LoVo (cell line): ENCODE measurements at regions not wholly inside any gene's neighbourhood (a gene's known extent, or its start where the extent isn't known, plus 50 kb on each side); places are given as distances from the start of the nearest gene placed in this dataset.
"Not testable (repeated sequence)": the region's sequence is repeated elsewhere in the genome, so short reads cannot be mapped to it uniquely, and the experiment has no call there.

ENCODE experiments used
- DNase-seq: peaks from one replicate; pipeline ENCODE4 v3.0.0-alpha.2; 2016; ENCODE audit warnings: low spot score

DNA sequence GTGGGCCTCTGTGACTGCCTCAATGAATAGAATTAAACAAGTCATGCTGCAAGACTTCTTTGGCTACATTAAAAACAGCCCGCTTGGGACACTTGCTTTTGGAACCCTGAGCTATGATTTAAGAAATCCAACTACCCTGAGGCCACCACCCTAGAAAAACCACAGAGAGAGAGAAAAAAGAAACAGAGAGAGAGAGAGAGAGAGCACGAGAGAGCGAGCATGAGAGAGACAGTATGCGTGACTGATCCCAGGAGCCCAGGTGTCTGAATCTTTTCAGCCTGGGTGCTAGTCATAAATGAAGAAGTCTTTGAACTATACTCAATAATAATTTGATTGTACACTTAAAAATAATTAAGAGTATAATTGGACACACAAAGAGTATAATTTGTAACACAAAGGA lies 123.1 kb upstream of the FREM1 start:
- no peak for DNase-seq

DNA sequence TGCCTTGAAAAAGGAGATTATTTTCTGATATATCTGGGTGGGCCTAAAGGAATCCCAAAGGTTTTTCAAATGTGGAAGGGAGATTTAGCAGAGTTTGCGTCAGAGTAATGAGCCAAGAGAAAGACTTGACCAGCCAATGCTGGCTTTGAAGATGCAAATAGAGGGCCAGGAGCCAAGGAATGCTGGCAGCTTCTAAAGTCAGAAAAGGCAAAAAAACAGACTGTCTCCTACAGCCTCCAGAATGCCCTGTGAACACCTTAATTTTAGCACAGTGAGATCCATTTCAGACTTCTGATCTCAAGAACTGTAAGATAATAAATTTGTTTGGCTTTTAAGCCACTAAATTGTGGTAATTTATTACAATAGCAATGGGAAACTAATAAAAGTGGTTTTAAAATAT lies 122.6 kb upstream of the FREM1 start:
- DNase-seq, result no peak

DNA sequence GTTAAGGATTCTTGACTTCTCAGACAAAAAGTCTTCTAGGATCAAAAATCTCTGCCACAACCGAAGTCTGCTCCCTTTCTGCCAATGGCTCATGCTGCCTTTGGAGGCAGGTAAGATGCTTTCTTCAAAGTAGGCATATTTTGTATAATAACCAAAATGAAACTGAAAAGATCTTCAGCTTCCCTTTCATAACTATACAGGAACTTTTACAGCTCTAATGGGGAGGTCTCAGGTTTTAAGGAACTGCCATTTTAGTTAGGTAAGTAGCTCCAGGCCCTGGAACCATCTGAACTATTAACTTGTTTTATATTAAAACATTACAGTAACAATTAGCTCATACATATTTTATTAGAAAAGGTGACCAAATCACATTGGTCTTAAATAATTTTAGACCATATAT lies 110.9 kb upstream of the FREM1 start:
- no peak for DNase-seq

DNA sequence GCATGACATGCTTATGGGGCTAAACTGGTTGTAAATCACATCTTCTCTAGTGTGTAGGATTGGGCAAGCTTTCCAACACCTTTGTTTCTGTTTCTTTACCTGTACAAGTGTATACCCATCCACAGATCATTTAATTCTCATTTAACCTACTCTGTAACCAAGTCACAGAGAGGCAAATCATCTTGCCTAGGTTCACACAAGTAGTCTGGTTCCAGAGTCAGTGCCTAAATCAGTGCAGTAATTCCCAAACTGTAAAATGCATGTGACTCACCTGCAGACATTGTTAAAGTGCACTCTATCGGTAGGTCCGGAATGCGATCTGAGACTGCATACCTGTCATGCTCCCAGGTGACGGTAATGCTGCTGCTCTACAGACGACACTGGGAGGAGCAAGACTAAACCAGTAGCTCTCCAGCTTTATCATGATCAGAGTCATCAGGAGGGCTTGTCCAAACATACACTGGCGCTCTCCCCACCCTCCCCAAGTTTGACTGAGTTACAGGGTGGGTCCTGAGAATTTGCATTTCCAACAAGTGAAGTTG lies 107.9 kb upstream of the FREM1 start:
- DNase-seq, result no peak

DNA sequence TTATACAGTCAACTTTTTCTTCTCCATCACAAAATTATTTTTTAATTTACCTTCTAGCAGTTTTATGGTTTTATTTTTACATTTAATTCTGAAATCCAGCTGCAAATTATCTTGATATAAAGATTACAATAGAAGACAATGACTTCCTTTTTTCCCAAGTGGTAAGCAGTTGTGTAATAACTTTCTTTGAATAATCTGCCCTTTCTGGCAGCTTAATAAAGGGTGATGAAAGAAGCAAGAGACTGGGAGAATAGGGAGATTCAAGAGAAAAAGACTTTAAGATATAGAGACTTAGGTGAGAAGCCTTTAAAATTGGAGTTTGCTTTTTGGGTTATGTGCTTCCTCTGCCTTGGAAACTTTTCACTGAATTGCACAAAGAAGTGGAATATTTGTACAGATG lies 100.4 kb upstream of the FREM1 start:
- no peak for DNase-seq

DNA sequence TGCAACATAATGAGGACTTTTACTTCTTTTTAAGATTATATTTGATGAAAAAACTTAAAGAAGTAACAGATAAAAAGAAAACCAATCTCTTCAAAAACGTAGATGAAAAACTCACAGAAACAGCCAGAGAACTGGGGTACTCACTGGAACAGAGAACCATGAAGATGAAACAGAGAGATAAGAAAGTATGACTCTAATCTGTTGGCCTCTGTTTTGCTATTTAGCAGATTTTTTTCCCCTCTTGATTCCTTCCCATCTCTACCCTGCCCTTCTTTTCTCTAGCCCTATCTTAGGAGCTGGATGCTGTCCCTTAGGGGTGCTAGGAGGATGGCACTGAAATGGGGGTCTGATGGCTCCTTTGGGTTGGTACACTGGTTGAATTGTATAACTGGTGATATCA lies 97.5 kb upstream of the FREM1 start:
- no peak for DNase-seq

DNA sequence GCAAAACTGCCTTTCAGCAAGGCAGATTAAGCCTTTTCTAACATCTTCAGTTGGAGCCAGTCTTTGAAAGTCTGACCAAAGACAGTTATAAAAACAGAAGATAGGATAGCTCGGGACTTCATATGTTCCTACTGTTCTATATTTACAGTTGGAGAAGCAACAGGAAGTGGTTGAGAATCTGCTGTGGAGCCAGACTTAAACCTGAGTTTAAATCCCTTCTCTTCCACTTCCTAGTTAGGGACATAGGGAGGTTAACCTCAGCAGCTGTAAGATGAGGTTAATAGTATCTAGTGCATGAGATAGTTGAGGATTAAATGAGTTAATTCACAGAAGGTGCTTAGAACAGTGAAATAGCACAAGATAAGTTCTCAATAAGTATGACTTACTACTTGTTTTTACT lies 84.5 kb upstream of the FREM1 start:
- no peak for DNase-seq

DNA sequence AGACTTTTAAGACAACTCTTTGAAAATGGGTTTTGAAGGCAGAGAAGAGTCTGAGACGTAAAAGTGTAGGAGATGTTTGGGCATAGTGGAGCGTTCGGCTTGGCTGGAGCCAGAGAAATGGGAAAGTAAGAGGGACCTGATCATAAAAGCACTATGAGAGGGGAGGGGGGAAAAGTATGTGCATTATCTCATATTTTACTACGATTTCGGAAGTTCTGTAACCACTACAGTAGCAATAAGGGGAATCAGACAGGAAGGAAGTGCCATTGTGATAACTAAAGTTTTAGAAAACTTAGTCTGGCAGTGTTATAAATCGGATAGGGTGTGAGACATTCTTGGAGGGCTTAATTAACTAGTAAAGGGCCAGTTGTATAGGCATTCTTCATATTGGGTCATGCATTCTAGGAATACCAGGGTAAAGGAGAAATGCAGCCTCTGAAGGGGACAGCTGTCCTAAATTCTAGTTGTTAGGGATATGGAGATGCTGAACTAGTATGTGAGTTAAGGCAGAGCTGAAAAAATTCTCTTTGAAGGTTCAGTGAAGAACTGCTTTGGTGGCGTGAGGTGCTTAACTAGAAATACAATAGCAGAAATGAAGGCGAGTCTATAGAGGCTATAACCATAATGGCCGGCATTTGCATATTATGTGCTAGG lies 83.8 kb upstream of the FREM1 start:
- DNase-seq, result no peak

DNA sequence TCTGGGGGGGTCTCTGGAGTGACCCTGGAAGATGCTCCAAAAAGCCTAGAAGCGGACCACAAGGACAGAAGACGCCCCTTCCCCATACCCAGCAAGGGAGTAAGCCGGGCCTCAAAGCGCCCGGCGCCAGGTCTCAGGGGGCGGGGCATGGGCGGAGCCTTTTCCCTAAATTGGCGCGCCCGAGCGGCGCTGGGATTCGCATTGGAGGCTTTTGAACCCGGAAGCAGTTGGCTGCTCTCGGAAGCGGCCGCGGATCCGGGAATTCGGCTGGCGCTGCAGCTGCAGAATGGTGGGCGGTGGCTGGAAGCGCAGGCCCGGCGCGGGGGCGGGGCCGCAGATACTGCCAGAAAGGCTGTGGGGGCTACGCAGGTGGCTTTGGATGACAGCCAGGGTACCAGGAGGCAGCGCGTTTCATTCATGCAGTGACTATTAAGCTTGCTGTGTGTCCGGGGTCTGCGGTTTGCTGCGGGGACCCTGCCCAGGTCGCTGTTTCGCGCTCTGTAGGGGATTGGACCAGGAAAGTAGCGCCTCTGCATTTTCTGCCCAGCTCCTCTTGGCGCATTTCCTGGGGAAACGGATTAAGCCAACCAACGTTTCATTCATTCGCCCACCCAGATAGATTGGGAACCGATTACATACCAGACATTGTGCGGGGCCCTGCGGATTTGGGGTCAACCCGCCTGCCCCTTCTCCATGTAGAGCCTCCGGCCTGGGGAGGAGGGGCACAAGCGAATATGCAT lies 83.0 kb upstream of the FREM1 start:
- DNase-seq, result no peak

DNA sequence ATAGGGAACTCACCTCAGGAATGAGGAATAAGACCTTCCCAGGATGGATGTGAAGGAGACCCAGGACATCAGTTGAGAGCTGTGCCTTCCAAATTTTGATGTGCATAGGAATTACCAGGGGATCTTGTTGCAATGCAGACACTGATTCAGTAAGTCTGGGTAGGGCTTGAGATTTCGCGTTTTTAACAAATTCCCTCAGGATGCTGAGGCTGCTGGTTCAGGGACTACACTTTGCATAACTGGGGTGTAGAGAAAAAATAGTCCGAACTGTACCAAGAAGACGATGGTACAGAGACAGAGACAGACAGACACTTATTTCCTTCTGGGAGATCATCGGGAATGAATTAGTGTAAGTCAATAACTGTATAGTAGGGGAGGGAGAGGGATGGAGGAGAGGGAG lies 82.3 kb upstream of the FREM1 start:
- DNase-seq, result no peak

DNA sequence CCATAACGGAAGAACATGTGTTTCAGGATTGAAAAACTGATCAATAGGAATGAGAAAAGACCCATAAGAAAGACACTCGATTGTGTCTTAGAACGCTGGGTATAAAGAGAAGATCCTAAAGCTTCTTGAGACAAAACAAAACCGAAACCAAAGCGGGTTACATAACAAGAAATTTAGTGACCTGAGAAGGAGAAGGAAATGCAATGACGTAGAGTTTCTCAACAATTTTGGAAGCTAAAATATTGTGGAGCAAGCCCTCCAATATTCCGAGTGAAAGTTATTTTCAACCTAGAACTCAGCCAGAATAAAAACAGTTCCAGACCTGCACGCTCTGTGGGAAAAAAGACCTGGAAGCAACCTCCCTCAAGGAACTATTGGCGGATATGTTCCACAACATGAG lies 81.9 kb upstream of the FREM1 start:
- peak; percentile 37 for DNase-seq

DNA sequence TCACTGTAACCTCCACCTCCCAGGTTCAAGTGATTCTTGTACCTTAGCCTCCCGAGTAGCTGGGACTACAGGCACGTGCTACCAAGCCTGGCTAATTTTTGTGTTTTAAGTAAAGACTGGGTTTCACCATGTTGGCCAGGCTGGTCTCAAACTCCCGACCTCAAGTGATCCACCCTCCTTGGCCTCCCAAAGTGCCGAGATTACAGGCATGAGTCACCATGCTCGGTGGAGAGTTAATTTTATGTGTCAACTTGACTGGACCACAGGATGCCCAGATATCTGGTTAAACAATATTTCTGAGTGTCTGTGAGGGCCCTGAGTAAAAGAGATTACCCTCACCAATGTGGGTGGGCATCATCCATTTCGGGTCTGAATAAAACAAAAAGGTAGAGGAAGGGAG lies 80.4 kb upstream of the FREM1 start:
- DNase-seq, result not testable (repeated sequence)

DNA sequence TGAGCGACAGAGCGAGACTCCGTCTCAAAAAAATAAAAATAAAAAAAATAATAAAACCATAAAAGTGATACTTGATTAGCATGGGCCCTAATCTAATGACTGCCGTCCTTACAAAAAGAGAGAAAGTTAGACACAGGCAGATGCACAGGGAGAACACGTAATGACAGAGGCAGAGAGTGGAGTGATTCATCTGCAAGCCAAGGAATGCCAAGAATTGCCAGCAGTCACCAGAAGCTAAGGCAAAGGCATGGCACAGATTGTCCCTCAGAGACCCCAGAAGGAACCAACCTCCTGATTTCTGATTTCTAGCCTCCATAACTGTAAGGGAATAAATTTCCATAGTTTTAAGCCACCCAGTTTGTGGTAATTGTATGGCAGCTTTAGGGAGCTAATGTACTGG lies 79.6 kb upstream of the FREM1 start:
- DNase-seq, result no peak

DNA sequence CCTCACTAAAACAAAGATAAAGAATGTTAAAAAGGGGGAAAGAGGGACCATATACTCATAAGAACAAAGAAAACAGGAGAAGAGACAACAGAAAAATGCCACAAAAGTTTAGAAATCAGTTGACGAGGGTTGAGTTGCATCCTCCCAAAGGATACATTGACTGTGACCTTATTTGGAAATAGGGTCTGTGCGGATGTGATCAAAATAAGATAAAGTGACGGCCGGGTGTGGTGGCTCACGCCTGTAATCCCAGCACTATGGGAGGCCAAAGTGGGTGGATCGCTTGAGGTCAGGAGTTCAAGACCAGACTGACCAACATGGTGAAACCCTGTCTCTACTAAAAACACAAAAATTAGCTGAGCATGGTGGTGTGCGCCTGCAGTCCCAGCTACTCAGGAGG lies 79.1 kb upstream of the FREM1 start:
- DNase-seq, result not testable (repeated sequence)

DNA sequence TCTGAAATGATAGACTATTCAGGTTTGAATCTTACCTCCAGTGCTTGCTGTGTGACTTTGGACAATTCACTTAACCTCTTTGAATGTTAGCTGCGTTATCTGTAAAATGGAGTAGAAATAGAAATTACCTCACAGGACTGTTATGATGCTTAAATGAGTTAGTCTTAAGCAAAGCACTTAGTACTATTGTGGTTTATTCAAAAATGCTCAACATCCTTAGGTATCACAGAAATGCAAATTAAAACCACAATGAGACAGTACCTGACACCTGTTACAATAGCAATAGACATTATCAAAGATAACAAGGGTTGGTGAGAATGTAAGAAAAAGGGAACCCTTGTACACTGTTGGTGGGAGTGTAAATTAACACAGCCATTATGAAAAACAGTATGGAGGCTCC lies 77.6 kb upstream of the FREM1 start:
- no peak for DNase-seq

DNA sequence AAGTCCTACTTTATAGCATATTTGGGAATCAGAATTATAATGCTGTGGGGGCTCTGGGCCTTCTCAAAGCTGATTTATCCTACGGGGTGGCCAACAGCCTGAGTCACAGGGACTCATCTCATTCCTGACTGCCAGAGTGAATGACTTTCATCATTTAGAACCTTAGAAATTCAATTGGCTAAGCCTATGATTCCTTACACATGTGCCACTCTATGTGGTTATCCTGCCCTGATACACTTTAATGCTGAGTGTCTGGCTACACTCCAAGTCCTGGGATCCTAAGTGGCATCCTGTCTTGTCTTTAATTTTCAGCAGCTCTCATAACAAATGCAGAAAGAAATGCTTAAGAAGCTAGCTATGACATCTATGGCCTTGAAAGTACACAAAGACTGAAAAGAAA lies 75.2 kb upstream of the FREM1 start:
- no peak for DNase-seq

DNA sequence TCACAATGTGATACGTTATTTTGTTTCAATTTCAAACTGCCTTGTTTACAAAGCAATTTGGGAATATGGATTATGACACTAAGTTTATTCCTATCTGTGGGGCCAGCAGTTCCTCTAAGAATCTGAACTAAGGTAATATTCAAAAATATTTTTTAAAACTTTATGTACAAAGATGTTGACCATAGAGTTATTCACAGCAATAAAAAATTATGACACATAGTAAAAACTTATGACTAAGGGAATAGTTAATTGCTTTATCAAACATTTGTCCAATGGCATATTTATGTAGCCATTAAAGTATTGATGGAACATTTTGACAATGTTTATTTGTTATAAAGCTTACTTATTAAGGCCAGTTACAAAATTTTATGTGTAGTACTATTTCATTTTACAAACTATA lies 73.4 kb upstream of the FREM1 start:
- no peak for DNase-seq

DNA sequence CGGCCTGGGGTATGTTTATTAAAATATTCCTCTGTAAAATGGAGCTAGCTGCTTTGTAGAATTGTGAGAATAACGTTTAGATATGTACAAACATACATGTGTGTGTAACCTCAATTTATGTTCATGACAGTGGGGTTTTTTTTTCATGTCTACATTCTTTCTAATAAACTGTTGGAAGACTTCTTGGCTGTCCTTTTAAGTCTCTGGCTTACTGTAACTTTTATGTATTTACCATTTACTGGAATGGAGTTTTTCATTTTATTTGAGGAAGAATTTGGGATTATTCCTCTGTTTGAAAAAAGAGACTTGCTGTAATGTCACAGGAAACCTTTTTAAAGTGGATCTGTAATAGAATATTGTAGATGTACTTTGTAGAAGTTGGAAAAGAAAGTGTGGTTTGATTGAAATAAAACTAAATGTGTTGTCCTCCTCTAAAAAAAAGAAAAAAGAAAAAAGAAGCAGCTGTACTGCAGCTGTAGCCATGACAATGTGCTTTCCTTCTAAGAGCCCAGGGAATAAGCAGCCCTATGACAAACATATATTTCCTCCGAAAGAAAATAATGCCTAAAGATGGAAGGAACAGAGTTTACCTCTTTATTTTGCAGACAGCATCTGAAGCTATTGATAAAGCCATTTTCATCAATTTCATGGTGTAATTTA lies 71.2 kb upstream of the FREM1 start:
- DNase-seq, result no peak

DNA sequence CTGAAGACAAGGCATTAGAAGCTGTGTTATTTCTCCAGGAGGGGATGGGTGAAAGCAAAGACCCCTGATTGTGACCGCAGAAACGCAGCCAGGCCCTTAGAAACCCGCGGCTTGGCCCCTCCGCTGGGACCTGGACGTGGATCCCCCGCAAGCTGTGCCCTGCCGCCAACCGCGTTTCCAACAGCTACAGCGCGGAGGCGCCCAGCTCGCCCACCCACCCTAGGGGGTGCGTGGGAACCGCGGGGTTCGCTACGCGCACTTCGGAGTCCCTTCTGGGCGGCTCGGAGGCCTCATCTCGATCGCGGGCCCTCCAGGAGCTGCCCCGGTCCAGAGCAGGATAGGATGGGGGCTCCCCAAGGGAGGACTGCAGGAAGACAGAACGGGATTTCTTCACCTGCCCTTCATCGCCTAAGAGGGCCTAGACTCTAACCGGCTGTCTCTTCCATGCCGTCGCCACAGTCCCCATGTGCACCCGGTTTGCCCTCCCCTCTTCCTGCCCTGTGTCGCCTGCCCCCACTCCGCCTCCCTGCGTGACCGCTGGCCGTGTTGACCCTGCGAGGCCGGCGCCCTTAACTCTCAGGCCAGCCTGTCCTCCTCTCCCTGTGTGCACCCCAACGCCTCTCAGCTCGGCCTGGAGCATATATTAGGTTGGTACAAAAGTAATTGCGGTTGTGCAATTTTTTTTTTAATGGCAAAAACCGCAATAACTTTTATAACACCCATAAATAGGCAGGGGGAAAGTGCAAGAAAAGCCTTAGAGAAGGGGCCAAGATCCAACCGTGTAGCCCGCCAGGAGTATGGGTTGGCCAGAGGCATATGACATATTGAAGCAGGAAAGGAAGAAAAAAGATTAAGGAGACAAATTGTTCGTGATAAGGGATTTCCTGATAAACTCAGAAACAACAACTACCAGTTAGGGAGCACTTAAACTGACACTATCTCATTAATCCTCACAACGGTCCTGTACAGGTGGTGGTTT lies 68.1 kb upstream of the FREM1 start:
- DNase-seq, result no peak

DNA sequence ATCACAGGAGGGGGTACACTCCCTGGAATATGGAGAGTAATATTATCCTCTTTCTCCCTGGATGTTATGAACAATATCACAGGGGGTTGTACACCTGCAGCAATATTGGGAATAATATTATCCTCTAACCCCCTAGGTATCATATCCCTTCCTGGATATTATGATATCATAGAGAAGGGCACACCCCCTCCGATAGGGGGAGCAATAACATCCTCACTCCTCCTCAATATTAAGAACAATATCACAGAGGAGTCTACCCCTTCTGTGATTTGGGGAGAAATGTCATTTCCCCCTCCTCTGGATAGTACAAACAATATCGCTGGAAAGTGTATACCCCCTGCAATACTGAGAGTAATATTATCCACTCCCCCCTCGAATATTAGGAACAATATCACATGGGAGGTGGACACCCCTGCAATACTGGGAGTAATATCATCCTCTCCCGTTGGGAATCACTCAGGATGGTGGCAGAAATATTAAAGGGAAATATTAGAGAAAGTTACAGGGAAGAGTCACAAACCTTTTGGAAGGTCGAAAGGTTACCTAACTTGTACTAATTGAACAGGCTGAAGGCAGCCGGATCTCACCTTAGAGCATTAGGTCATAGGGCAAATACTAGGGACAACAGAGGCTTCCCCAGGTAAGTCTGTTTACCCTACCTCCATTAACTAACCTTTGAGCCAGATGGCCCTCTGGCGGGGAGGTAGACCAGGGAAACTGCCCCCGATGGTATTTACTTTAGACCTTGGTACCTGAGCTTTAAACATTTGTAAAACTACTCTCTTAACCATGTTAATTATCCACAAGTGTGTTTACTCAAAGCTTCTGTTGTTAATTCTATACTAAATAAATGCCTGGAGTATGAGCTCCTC lies 57.5 kb upstream of the FREM1 start:
- DNase-seq, result no peak
